ENCODE measurements at regions not wholly inside any gene's neighbourhood (a gene's known extent, or its start where the extent isn't known, plus 50 kb on each side); places are given as distances from the start of the nearest gene placed in this dataset.

- Histone ChIP-seq H3K4me1 (no peaks in the 10 kb centered on the region), H3K4me3 (no peak overlapping the region), H3K27ac (no peak overlapping the region), H3K9me3 (no peaks in the 10 kb centered on the region), H3K27me3 (replicated peaks in 1 of 7) (no peaks in the 10 kb centered on the region), H3K36me3 (no peaks in the 10 kb centered on the region)
- TF ChIP-seq CTCF (IDR thresholded peaks at IDR 0.05 in 8 of 11, conservative IDR thresholded peaks at IDR 0.05 in 3 of 11), result no peak
- no peak for TF ChIP-seq POLR2AphosphoS5 (IDR thresholded peaks at IDR 0.05)
- no peak for TF ChIP-seq POLR2A (IDR thresholded peaks at IDR 0.05)
- 79 to 89% (median 85%) methylated on average over 4 of the region's 4 CpGs for WGBS, 5 donors
- DNase-seq, result no peak
- intact Hi-C loops (cut with DNase I; ENCODE audit: low total_unique reads), result no loop called here
Measured at GRCh38 chr2:102979429-102979828, 217.6 kb downstream of the TMEM182 start.

- 70 to 84% (median 74%) methylated on average over 3 of the region's 3 CpGs for WGBS, 5 donors
- TF ChIP-seq POLR2A (IDR thresholded peaks at IDR 0.05) (no peak), POLR2AphosphoS5 (IDR thresholded peaks at IDR 0.05) (no peak), CTCF (IDR thresholded peaks at IDR 0.05 in 8 of 11, conservative IDR thresholded peaks at IDR 0.05 in 3 of 11) (no peak)
- no peak overlapping the region for H3K27ac ChIP-seq
Measured at GRCh38 chr2:102983786-102984185, 222.0 kb downstream of the TMEM182 start.

GRCh38 chr2:102986826-102987490, 225.1 kb downstream of the TMEM182 start:
- DNase-seq, result no peak
- 72 to 86% (median 81%) methylated on average over 5 of the region's 5 CpGs for WGBS, 5 donors
- TF ChIP-seq POLR2AphosphoS5 (IDR thresholded peaks at IDR 0.05) (no peak), CTCF (IDR thresholded peaks at IDR 0.05 in 8 of 11, conservative IDR thresholded peaks at IDR 0.05 in 3 of 11) (no peak), POLR2A (IDR thresholded peaks at IDR 0.05) (no peak)
- intact Hi-C loops (cut with DNase I; ENCODE audit: low total_unique reads), result no loop called here
- Histone ChIP-seq H3K27me3 (replicated peaks in 1 of 7) (no peaks in the 10 kb centered on the region), H3K36me3 (no peaks in the 10 kb centered on the region), H3K4me1 (no peaks in the 10 kb centered on the region), H3K9me3 (no peaks in the 10 kb centered on the region), H3K27ac (no peak overlapping the region), H3K4me3 (no peak overlapping the region)

More at GRCh38 chr2:102983786-102984185, 222.0 kb downstream of the TMEM182 start:
- Histone ChIP-seq H3K4me1 (no peaks in the 10 kb centered on the region), H3K4me3 (no peak overlapping the region), H3K9me3 (no peaks in the 10 kb centered on the region), H3K36me3 (no peaks in the 10 kb centered on the region), H3K27me3 (replicated peaks in 1 of 7) (no peaks in the 10 kb centered on the region)
- intact Hi-C loops (cut with DNase I; ENCODE audit: low total_unique reads), result no loop called here
- no peak for DNase-seq

- H3K4me3 ChIP-seq, result no peak overlapping the region
- no peak overlapping the region for H3K27ac ChIP-seq
- H3K4me1 ChIP-seq, result no peaks in the 10 kb centered on the region
- H3K27me3 ChIP-seq (replicated peaks in 1 of 7), result no peaks in the 10 kb centered on the region
- no peak for DNase-seq
- H3K36me3 ChIP-seq, result no peaks in the 10 kb centered on the region
- intact Hi-C loops (cut with DNase I; ENCODE audit: low total_unique reads), result no loop called here
- WGBS, 5 donors, result 89 to 98% (median 97%) methylated on average over 5 of the region's 5 CpGs
- TF ChIP-seq CTCF (IDR thresholded peaks at IDR 0.05 in 8 of 11, conservative IDR thresholded peaks at IDR 0.05 in 3 of 11), result no peak
- TF ChIP-seq POLR2A (IDR thresholded peaks at IDR 0.05), result no peak
- no peak for TF ChIP-seq POLR2AphosphoS5 (IDR thresholded peaks at IDR 0.05)
- no peaks in the 10 kb centered on the region for H3K9me3 ChIP-seq
Measured at GRCh38 chr2:102992607-102993006, 230.8 kb downstream of the TMEM182 start.
